Hepatocyte (in vitro differentiated cells): ENCODE measurements at regions not wholly inside any gene's neighbourhood (a gene's known extent, or its start where the extent isn't known, plus 50 kb on each side); places are given as distances from the start of the nearest gene placed in this dataset.

ENCODE experiments used
- DNase-seq: peaks from one replicate; pipeline ENCODE4 v3.0.0-alpha.2; 2016; ENCODE audit warnings: low spot score
- H2AFZ ChIP-seq: fragments of 200-600 bp; sonication (generic); 2 replicates; pipeline ENCODE4 v1.6.0; 2016; ENCODE audit warnings: antibody characterized with exemption, mild to moderate bottlenecking
- H3K27ac ChIP-seq: fragments of 200-600 bp; sonication (generic); 2 replicates; pipeline ENCODE4 v1.5.1; 2016; ENCODE audit warnings: mild to moderate bottlenecking
- H3K27me3 ChIP-seq: fragments of 200-600 bp; sonication (generic); 2 replicates; pipeline ENCODE4 v1.6.1; 2016
- H3K36me3 ChIP-seq: fragments of 200-600 bp; sonication (generic); replicated peaks from 2 replicates; pipeline ENCODE4 v1.5.1; 2016; ENCODE audit warnings: low read depth; ENCODE audit not compliant: insufficient read depth
- H3K4me1 ChIP-seq: fragments of 200-600 bp; sonication (generic); 2 replicates; pipeline ENCODE4 v1.5.1; 2016; ENCODE audit warnings: mild to moderate bottlenecking, moderate library complexity; ENCODE audit not compliant: insufficient read depth
- H3K4me2 ChIP-seq: fragments of 200-600 bp; sonication (generic); 2 replicates; pipeline ENCODE4 v1.6.0; 2016
- H3K4me3 ChIP-seq: fragments of 200-600 bp; sonication (generic); 2 replicates; pipeline ENCODE4 v1.5.1; 2016; ENCODE audit warnings: mild to moderate bottlenecking
- H3K79me2 ChIP-seq: fragments of 200-600 bp; sonication (generic); 2 replicates; pipeline ENCODE4 v1.6.0; 2017; ENCODE audit warnings: mild to moderate bottlenecking
- H3K9me2 ChIP-seq: fragments of 200-600 bp; sonication (generic); replicated peaks from 2 replicates; pipeline ENCODE4 v1.6.0; 2017; ENCODE audit warnings: mild to moderate bottlenecking; ENCODE audit not compliant: insufficient read depth
- H3K9me3 ChIP-seq: fragments of 200-600 bp; sonication (generic); 2 replicates; pipeline ENCODE4 v1.5.1; 2016; ENCODE audit warnings: low read depth, mild to moderate bottlenecking
- H4K20me1 ChIP-seq: fragments of 200-600 bp; sonication (generic); 2 replicates; pipeline ENCODE4 v1.6.0; 2016; ENCODE audit warnings: mild to moderate bottlenecking; ENCODE audit not compliant: insufficient read depth, poor library complexity, severe bottlenecking
- CTCF ChIP-seq: fragments of 200-600 bp; sonication (generic); IDR thresholded peaks from 2 replicates; pipeline ENCODE4 v1.5.1; 2016; ENCODE audit warnings: antibody characterized with exemption, mild to moderate bottlenecking; ENCODE audit not compliant: poor library complexity
- EZH2 ChIP-seq: fragments of 200-600 bp; sonication (generic); IDR thresholded peaks from 2 replicates; pipeline ENCODE4 v1.6.1; 2016; ENCODE audit warnings: antibody characterized with exemption, mild to moderate bottlenecking, borderline replicate concordance
- EZH2phosphoT487 ChIP-seq: fragments of 200-600 bp; sonication (generic); IDR thresholded peaks from one replicate; pipeline ENCODE4 v1.6.1; 2018; ENCODE audit warnings: antibody characterized with exemption, mild to moderate bottlenecking, low read depth, moderate library complexity; ENCODE audit not compliant: unreplicated experiment, severe bottlenecking
- WGBS: methylation state at CpG from one replicate; pipeline ENCODE4 v1.1.6; 2016; ENCODE audit warnings: low lambda C conversion rate; ENCODE audit errors: missing lambda C conversion rate; 5-methylcytosine and 5-hydroxymethylcytosine counted together

- no peak for DNase-seq
- Histone ChIP-seq H2AFZ (no peak overlapping the region), H3K36me3 (no peaks in the 10 kb centered on the region), H3K27me3 (no peaks in the 10 kb centered on the region), H3K4me1 (peaks cover 43% of the 10 kb centered on the region), H4K20me1 (no peaks in the 10 kb centered on the region), H3K4me3 (no peak overlapping the region), H3K9me3 (no peaks in the 10 kb centered on the region), H3K27ac (no peak overlapping the region), H3K79me2 (no peaks in the 10 kb centered on the region), H3K9me2 (no peaks in the 10 kb centered on the region), H3K4me2 (no peak overlapping the region)
- 91% methylated on average over 7 of the region's 7 CpGs for WGBS
- no peak for TF ChIP-seq EZH2
- TF ChIP-seq EZH2phosphoT487 = no peak
- TF ChIP-seq CTCF = no peak
Measured at GRCh38 chr9:129322022-129322621, 144.1 kb upstream of the IER5L start.

- H3K27me3 ChIP-seq = no peaks in the 10 kb centered on the region
- no peaks in the 10 kb centered on the region for H4K20me1 ChIP-seq
- no peak overlapping the region for H3K4me3 ChIP-seq
- TF ChIP-seq EZH2phosphoT487 (no peak), CTCF (no peak), EZH2 (no peak)
- H3K4me1 ChIP-seq = peaks cover 43% of the 10 kb centered on the region
- 87% methylated on average over 19 of the region's 20 CpGs for WGBS
- no peak overlapping the region for H2AFZ ChIP-seq
- DNase-seq = no peak
- H3K9me3 ChIP-seq = no peaks in the 10 kb centered on the region
- no peaks in the 10 kb centered on the region for H3K36me3 ChIP-seq
- peak overlapping the region; percentile 82 for H3K4me2 ChIP-seq
- H3K9me2 ChIP-seq = no peaks in the 10 kb centered on the region
- H3K27ac ChIP-seq = peak overlapping the region; percentile 92
- H3K79me2 ChIP-seq = no peaks in the 10 kb centered on the region
Measured at GRCh38 chr9:129321286-129322021, 143.4 kb upstream of the IER5L start.

GRCh38 chr9:129320575-129321285 is 142.7 kb upstream of the IER5L start:
- Histone ChIP-seq H3K9me2 (no peaks in the 10 kb centered on the region), H4K20me1 (no peaks in the 10 kb centered on the region), H3K4me1 (peaks cover 45% of the 10 kb centered on the region), H2AFZ (peak overlapping the region; percentile 39), H3K79me2 (no peaks in the 10 kb centered on the region), H3K27me3 (no peaks in the 10 kb centered on the region), H3K4me2 (peak overlapping the region; percentile 82), H3K27ac (peak overlapping the region; percentile 92), H3K9me3 (no peaks in the 10 kb centered on the region), H3K36me3 (no peaks in the 10 kb centered on the region), H3K4me3 (no peak overlapping the region)
- peak; percentile 87 for DNase-seq
- WGBS = 11% methylated on average over 27 of the region's 46 CpGs
- TF ChIP-seq CTCF = peak; percentile 45
- TF ChIP-seq EZH2 = no peak
- no peak for TF ChIP-seq EZH2phosphoT487
